T-cell (primary cell): ENCODE measurements at regions not wholly inside any gene's neighbourhood (a gene's known extent, or its start where the extent isn't known, plus 50 kb on each side); places are given as distances from the start of the nearest gene placed in this dataset.

Experiments
- ATAC-seq, 4 experiments: fragments of 200-7000 bp in 3 of 4; fragments of 150-1000 bp in 1 of 4; cut with Tn5 transposase; replicated peaks in 1 of 4; 1 replicate in 3 of 4; 2 replicates in 1 of 4; pipeline ENCODE4 v1.10.0; 2021; ENCODE audit warnings: moderate library complexity in 3 of 4, mild to moderate bottlenecking in 2 of 4, moderate number of reproducible peaks in 1 of 4
- CTCF ChIA-PET, 2 donors: fragments of 300-600 bp; sonication (Branson Sonifier 250); formaldehyde crosslinking; loops; one replicate each; lab custom pipeline; 2022; ENCODE audit warnings: antibody characterized with exemption in 2 of 2; lab: Charles Lee
- POLR2A ChIA-PET, 2 donors: fragments of 300-600 bp; sonication (Branson Sonifier 250); formaldehyde crosslinking; loops; one replicate each; lab custom pipeline; 2022; ENCODE audit warnings: antibody characterized with exemption in 2 of 2; lab: Charles Lee
- DNase-seq, 35 experiments: peaks; one replicate each; pipeline versions ENCODE4 v3.0.0 to v3.0.0-alpha.2; 2013 to 2023
- H3K27ac ChIP-seq: one replicate; pipeline ENCODE4 v1.5.1; 2013; ENCODE audit warnings: low read length
- H3K27me3 ChIP-seq, 2 experiments: replicated peaks in 1 of 2; 1 replicate in 1 of 2; 2 replicates in 1 of 2; pipeline versions ENCODE4 v1.6.1 to v1.7.0; 2013; ENCODE audit warnings: low read length in 1 of 2, mixed read lengths in 1 of 2; ENCODE audit not compliant: control insufficient read depth in 2 of 2, insufficient read depth in 2 of 2; ENCODE audit errors: extremely low read depth in 1 of 2
- H3K36me3 ChIP-seq, 2 donors: 1 replicate in 1 of 2; 2 replicates in 1 of 2; pipeline versions ENCODE4 v1.6.1 to v1.7.0; 2013; ENCODE audit warnings: low read length in 1 of 2; ENCODE audit not compliant: control insufficient read depth in 2 of 2, insufficient read depth in 1 of 2; ENCODE audit errors: extremely low read depth in 1 of 2
- H3K4me1 ChIP-seq, 2 experiments: 1 replicate in 1 of 2; 2 replicates in 1 of 2; pipeline versions ENCODE4 v1.6.1 to v1.7.0; 2013; ENCODE audit warnings: low read length in 2 of 2, mixed read lengths in 1 of 2; ENCODE audit not compliant: insufficient read depth in 2 of 2, control insufficient read depth in 1 of 2; ENCODE audit errors: extremely low read depth in 1 of 2
- H3K4me3 ChIP-seq, 2 donors: 1 replicate in 1 of 2; 2 replicates in 1 of 2; pipeline versions ENCODE4 v1.5.1 to v1.7.0; 2013; ENCODE audit warnings: mild to moderate bottlenecking in 2 of 2, low read length in 1 of 2, moderate library complexity in 1 of 2; ENCODE audit not compliant: control insufficient read depth in 1 of 2; ENCODE audit errors: extremely low read depth in 1 of 2
- H3K9me3 ChIP-seq: 2 replicates; pipeline ENCODE4 v1.7.0; 2013
- H3K27ac Mint-ChIP-seq, 2 donors: one replicate each; pipeline ENCODE4 v1.8.0; 2020 to 2021; ENCODE audit warnings: mild to moderate bottlenecking in 2 of 2, mixed read lengths in 2 of 2
- H3K27me3 Mint-ChIP-seq, 2 donors: one replicate each; pipeline ENCODE4 v1.8.0; 2021 to 2022; ENCODE audit warnings: mixed read lengths in 2 of 2
- H3K36me3 Mint-ChIP-seq: one replicate; pipeline ENCODE4 v1.8.0; 2021; ENCODE audit warnings: mixed read lengths
- H3K4me1 Mint-ChIP-seq, 3 donors: one replicate each; pipeline ENCODE4 v1.8.0; 2020 to 2022; ENCODE audit warnings: mixed read lengths in 3 of 3, mild to moderate bottlenecking in 1 of 3
- H3K4me3 Mint-ChIP-seq, 3 donors: one replicate each; pipeline ENCODE4 v1.8.0; 2020 to 2022; ENCODE audit warnings: mild to moderate bottlenecking in 3 of 3, mixed read lengths in 3 of 3, moderate library complexity in 3 of 3
- H3K9me3 Mint-ChIP-seq, 3 donors: one replicate each; pipeline ENCODE4 v1.8.0; 2020 to 2022; ENCODE audit warnings: mixed read lengths in 3 of 3
- WGBS: methylation state at CpG from one replicate; pipeline ENCODE4 v1.1.5; 2013; ENCODE audit warnings: missing lambda C conversion rate; ENCODE audit not compliant: insufficient coverage; 5-methylcytosine and 5-hydroxymethylcytosine counted together

- Histone ChIP-seq H3K36me3 (no peaks in the 10 kb centered on the region), H3K4me1 (no peaks in the 10 kb centered on the region), H3K27ac (no peak overlapping the region), H3K4me3 (no peak overlapping the region), H3K27me3 (no peaks in the 10 kb centered on the region), H3K9me3 (no peaks in the 10 kb centered on the region)
- no peaks in the 10 kb centered on the region for H3K27me3 Mint-ChIP-seq
- no peaks in the 10 kb centered on the region for H3K4me1 Mint-ChIP-seq
- H3K27ac Mint-ChIP-seq, result no peak overlapping the region
- H3K9me3 Mint-ChIP-seq, result peaks cover 0 to 3% (median 0%) of the 10 kb centered on the region in 3 donors
- ATAC-seq, result no peak
- H3K4me3 Mint-ChIP-seq, result no peak overlapping the region
- CTCF ChIA-PET, result no interaction called here
- no peak for DNase-seq
- POLR2A ChIA-PET, result no interaction called here
- no peaks in the 10 kb centered on the region for H3K36me3 Mint-ChIP-seq
These were observed 166.1 kb upstream of the KITLG start for GRCh38 chr12:88746386-88746785.

GRCh38 chr12:88743946-88744685 is 163.8 kb upstream of the KITLG start:
- Mint-ChIP-seq H3K27ac (no peak overlapping the region), H3K4me1 (no peaks in the 10 kb centered on the region), H3K36me3 (no peaks in the 10 kb centered on the region), H3K9me3 (no peaks in the 10 kb centered on the region), H3K27me3 (no peaks in the 10 kb centered on the region), H3K4me3 (no peak overlapping the region)
- H3K27ac ChIP-seq, result no peak overlapping the region
- ATAC-seq (no peak), DNase-seq (no peak)
- no peaks in the 10 kb centered on the region for H3K36me3 ChIP-seq
- H3K4me1 ChIP-seq, result no peaks in the 10 kb centered on the region
- ChIA-PET POLR2A (no interaction called here), CTCF (no interaction called here)
- H3K27me3 ChIP-seq, result no peaks in the 10 kb centered on the region
- H3K4me3 ChIP-seq, result no peak overlapping the region
- WGBS, result 91% methylated on average over 6 of the region's 12 CpGs
- no peaks in the 10 kb centered on the region for H3K9me3 ChIP-seq

- Histone ChIP-seq H3K27ac (no peak overlapping the region), H3K4me3 (no peak overlapping the region), H3K4me1 (no peaks in the 10 kb centered on the region), H3K27me3 (no peaks in the 10 kb centered on the region), H3K9me3 (no peaks in the 10 kb centered on the region), H3K36me3 (no peaks in the 10 kb centered on the region)
- CTCF ChIA-PET, result no interaction called here
- POLR2A ChIA-PET, result no interaction called here
- no peaks in the 10 kb centered on the region for H3K36me3 Mint-ChIP-seq
- H3K4me3 Mint-ChIP-seq, result no peak overlapping the region
- DNase-seq (no peak), ATAC-seq (no peak)
- H3K9me3 Mint-ChIP-seq, result no peaks in the 10 kb centered on the region
- WGBS, result no CpG with 5 or more reads among the region's 8 CpGs
- H3K27me3 Mint-ChIP-seq, result no peaks in the 10 kb centered on the region
- no peaks in the 10 kb centered on the region for H3K4me1 Mint-ChIP-seq
- no peak overlapping the region for H3K27ac Mint-ChIP-seq
These were observed 157.7 kb upstream of the KITLG start for GRCh38 chr12:88737838-88738472.

DNA sequence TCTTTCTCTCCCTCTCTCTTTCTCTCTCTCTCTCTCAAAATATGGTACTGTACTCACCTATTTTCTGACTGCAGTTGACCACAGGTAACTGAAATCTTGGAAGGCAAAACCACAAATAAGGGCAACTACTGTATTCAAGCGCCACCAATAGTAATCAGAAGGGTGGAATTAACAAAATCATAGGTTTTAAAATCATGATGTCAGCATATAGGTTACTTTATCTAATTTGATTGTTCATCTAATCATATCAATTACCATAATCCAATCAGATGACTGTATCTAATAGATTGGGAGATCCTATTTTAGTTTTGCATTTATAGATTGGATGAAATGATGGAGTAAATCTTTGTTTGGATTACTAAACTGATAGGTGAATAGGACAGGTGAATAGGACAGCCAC is 155.8 kb upstream of the KITLG start:
- H3K9me3 Mint-ChIP-seq, result no peaks in the 10 kb centered on the region
- Histone ChIP-seq H3K4me1 (no peaks in the 10 kb centered on the region), H3K9me3 (no peaks in the 10 kb centered on the region), H3K4me3 (no peak overlapping the region), H3K36me3 (no peaks in the 10 kb centered on the region), H3K27ac (no peak overlapping the region), H3K27me3 (no peaks in the 10 kb centered on the region)
- no peak overlapping the region for H3K4me3 Mint-ChIP-seq
- H3K27ac Mint-ChIP-seq, result no peak overlapping the region
- no CpG with 5 or more reads among the region's 1 CpG for WGBS
- no peak for DNase-seq
- H3K4me1 Mint-ChIP-seq, result no peaks in the 10 kb centered on the region
- ATAC-seq, result no peak
- H3K36me3 Mint-ChIP-seq, result no peaks in the 10 kb centered on the region
- H3K27me3 Mint-ChIP-seq, result no peaks in the 10 kb centered on the region
- ChIA-PET CTCF (no interaction called here), POLR2A (no interaction called here)

GRCh38 chr12:88733008-88733407 is 152.7 kb upstream of the KITLG start:
- no peak for ATAC-seq
- Mint-ChIP-seq H3K4me1 (no peaks in the 10 kb centered on the region), H3K9me3 (no peaks in the 10 kb centered on the region), H3K36me3 (no peaks in the 10 kb centered on the region), H3K27me3 (no peaks in the 10 kb centered on the region), H3K4me3 (no peak overlapping the region), H3K27ac (no peak overlapping the region)
- no peak for DNase-seq
- H3K9me3 ChIP-seq, result no peaks in the 10 kb centered on the region
- no peak overlapping the region for H3K27ac ChIP-seq
- ChIA-PET POLR2A (no interaction called here), CTCF (no interaction called here)
- H3K4me3 ChIP-seq, result no peak overlapping the region
- H3K27me3 ChIP-seq, result no peaks in the 10 kb centered on the region
- 90% methylated on average over 2 of the region's 2 CpGs for WGBS
- no peaks in the 10 kb centered on the region for H3K4me1 ChIP-seq
- H3K36me3 ChIP-seq, result no peaks in the 10 kb centered on the region

- Histone ChIP-seq H3K27me3 (no peaks in the 10 kb centered on the region), H3K9me3 (no peaks in the 10 kb centered on the region), H3K36me3 (no peaks in the 10 kb centered on the region), H3K4me1 (no peaks in the 10 kb centered on the region), H3K27ac (no peak overlapping the region), H3K4me3 (no peak overlapping the region)
- Mint-ChIP-seq H3K27ac (no peak overlapping the region), H3K9me3 (no peaks in the 10 kb centered on the region), H3K27me3 (no peaks in the 10 kb centered on the region), H3K4me1 (no peaks in the 10 kb centered on the region), H3K36me3 (no peaks in the 10 kb centered on the region), H3K4me3 (no peak overlapping the region)
- DNase-seq, result no peak
- ChIA-PET POLR2A (no interaction called here), CTCF (no interaction called here)
- ATAC-seq, result no peak
These were observed 148.9 kb upstream of the KITLG start for GRCh38 chr12:88729196-88729595.
